ENCODE measurements at regions not wholly inside any gene's neighbourhood (a gene's known extent, or its start where the extent isn't known, plus 50 kb on each side); places are given as distances from the start of the nearest gene placed in this dataset.

DNA sequence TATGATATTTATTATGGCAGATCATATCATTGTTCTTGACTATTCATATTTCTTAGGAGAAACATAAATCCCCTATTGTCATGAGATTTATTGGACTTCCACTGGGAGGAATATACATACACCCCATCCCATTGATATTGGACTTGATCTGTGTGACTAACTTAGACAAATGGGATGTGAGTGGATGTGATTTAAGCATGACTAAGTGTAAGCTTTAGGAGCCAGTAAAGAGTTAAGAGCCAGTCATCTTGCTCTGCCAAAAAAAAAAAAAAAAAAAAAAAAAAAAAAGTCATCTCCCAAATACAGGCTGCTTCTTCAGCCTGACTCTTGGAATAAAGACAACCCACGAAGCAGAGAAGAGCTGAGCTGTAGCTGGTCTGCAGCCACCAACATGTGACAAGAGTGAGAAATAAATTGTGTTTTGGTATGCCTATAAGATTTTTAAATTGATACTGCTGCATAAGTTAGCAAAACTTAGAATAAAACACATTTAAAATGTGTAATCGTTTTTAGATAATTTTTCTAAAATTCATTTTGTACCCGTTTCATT lies 595.0 kb upstream of the LRRC4C start:
- Histone ChIP-seq H4K20me1 (ENCODE audit: insufficient read depth) (no peaks in the 10 kb centered on the region), H3K27me3 (ENCODE audit: insufficient read depth, low read depth, low read length) (no peaks in the 10 kb centered on the region), H3K9me2 (ENCODE audit: insufficient read depth, low read length) (no peaks in the 10 kb centered on the region), H2AFZ (ENCODE audit: low read depth, low read length) (no peak overlapping the region), H3K9me3 (ENCODE audit: low read length) (no peaks in the 10 kb centered on the region), H3K9ac (ENCODE audit: low read length) (no peak overlapping the region), H3K79me2 (replicated peaks; ENCODE audit: insufficient read depth, low read length) (no peaks in the 10 kb centered on the region), H3K4me2 (ENCODE audit: low read length) (no peak overlapping the region), H3K4me3 (ENCODE audit: low read length) (no peak overlapping the region), H3F3A (ENCODE audit: insufficient read depth, low read length, poor library complexity, severe bottlenecking) (no peaks in the 10 kb centered on the region), H3K27ac (ENCODE audit: low read length) (no peak overlapping the region), H3K36me3 (ENCODE audit: insufficient read depth, low read length) (no peaks in the 10 kb centered on the region)
- TF ChIP-seq SMC3 (conservative IDR thresholded peaks at IDR 0.05; ENCODE audit: poor library complexity) (no peak), EP300 (conservative IDR thresholded peaks at IDR 0.05; ENCODE audit: poor library complexity, severe bottlenecking) (no peak), RAD21 (conservative IDR thresholded peaks at IDR 0.05) (no peak), EZH2 (IDR thresholded peaks at IDR 0.05; ENCODE audit: borderline replicate concordance, insufficient read depth, low read length, poor library complexity, severe bottlenecking) (no peak), POLR2AphosphoS5 (IDR thresholded peaks at IDR 0.05) (no peak), MXI1 (conservative IDR thresholded peaks at IDR 0.05; ENCODE audit: poor library complexity, severe bottlenecking) (no peak), TAF1 (IDR thresholded peaks at IDR 0.05; ENCODE audit: low read depth) (no peak)
- TF ChIP-seq, protein P1, sequence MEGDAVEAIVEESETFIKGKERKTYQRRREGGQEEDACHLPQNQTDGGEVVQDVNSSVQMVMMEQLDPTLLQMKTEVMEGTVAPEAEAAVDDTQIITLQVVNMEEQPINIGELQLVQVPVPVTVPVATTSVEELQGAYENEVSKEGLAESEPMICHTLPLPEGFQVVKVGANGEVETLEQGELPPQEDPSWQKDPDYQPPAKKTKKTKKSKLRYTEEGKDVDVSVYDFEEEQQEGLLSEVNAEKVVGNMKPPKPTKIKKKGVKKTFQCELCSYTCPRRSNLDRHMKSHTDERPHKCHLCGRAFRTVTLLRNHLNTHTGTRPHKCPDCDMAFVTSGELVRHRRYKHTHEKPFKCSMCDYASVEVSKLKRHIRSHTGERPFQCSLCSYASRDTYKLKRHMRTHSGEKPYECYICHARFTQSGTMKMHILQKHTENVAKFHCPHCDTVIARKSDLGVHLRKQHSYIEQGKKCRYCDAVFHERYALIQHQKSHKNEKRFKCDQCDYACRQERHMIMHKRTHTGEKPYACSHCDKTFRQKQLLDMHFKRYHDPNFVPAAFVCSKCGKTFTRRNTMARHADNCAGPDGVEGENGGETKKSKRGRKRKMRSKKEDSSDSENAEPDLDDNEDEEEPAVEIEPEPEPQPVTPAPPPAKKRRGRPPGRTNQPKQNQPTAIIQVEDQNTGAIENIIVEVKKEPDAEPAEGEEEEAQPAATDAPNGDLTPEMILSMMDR (IDR thresholded peaks at IDR 0.05; ENCODE audit: poor library complexity, severe bottlenecking): no peak
- TF ChIP-seq, protein P2, sequence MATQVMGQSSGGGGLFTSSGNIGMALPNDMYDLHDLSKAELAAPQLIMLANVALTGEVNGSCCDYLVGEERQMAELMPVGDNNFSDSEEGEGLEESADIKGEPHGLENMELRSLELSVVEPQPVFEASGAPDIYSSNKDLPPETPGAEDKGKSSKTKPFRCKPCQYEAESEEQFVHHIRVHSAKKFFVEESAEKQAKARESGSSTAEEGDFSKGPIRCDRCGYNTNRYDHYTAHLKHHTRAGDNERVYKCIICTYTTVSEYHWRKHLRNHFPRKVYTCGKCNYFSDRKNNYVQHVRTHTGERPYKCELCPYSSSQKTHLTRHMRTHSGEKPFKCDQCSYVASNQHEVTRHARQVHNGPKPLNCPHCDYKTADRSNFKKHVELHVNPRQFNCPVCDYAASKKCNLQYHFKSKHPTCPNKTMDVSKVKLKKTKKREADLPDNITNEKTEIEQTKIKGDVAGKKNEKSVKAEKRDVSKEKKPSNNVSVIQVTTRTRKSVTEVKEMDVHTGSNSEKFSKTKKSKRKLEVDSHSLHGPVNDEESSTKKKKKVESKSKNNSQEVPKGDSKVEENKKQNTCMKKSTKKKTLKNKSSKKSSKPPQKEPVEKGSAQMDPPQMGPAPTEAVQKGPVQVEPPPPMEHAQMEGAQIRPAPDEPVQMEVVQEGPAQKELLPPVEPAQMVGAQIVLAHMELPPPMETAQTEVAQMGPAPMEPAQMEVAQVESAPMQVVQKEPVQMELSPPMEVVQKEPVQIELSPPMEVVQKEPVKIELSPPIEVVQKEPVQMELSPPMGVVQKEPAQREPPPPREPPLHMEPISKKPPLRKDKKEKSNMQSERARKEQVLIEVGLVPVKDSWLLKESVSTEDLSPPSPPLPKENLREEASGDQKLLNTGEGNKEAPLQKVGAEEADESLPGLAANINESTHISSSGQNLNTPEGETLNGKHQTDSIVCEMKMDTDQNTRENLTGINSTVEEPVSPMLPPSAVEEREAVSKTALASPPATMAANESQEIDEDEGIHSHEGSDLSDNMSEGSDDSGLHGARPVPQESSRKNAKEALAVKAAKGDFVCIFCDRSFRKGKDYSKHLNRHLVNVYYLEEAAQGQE (IDR thresholded peaks at IDR 0.05; ENCODE audit: borderline replicate concordance): no peak

DNA sequence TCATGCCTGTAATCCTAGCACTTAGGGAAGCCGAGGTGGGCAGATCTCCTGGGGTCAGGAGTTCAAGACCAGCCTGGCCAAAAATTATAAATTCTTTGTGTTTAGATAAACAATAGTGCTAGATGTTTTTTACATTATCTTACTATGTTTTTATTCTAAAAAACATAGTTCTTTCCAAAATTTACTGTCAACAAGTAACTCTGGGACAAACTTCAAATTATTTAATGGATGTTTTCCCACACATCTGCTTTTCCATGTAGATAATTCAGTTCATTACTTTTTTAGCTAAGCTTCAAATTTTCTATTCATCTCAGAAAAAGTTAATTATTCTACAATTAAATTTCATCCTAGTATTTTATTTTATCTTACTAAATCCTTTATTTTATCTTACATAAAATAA lies 596.2 kb upstream of the LRRC4C start:
- Histone ChIP-seq H3K9me2 (ENCODE audit: insufficient read depth, low read length) (no peaks in the 10 kb centered on the region), H3K9ac (ENCODE audit: low read length) (no peak overlapping the region), H4K20me1 (ENCODE audit: insufficient read depth) (no peaks in the 10 kb centered on the region), H3K27me3 (ENCODE audit: insufficient read depth, low read depth, low read length) (no peaks in the 10 kb centered on the region), H3K27ac (ENCODE audit: low read length) (no peak overlapping the region), H3K79me2 (replicated peaks; ENCODE audit: insufficient read depth, low read length) (no peaks in the 10 kb centered on the region), H3K36me3 (ENCODE audit: insufficient read depth, low read length) (no peaks in the 10 kb centered on the region), H3K9me3 (ENCODE audit: low read length) (no peaks in the 10 kb centered on the region), H3K4me3 (ENCODE audit: low read length) (no peak overlapping the region), H2AFZ (ENCODE audit: low read depth, low read length) (no peak overlapping the region), H3F3A (ENCODE audit: insufficient read depth, low read length, poor library complexity, severe bottlenecking) (no peaks in the 10 kb centered on the region), H3K4me2 (ENCODE audit: low read length) (no peak overlapping the region)
- TF ChIP-seq RAD21 (conservative IDR thresholded peaks at IDR 0.05) (no peak), TAF1 (IDR thresholded peaks at IDR 0.05; ENCODE audit: low read depth) (no peak), SMC3 (conservative IDR thresholded peaks at IDR 0.05; ENCODE audit: poor library complexity) (no peak), MXI1 (conservative IDR thresholded peaks at IDR 0.05; ENCODE audit: poor library complexity, severe bottlenecking) (no peak), EZH2 (IDR thresholded peaks at IDR 0.05; ENCODE audit: borderline replicate concordance, insufficient read depth, low read length, poor library complexity, severe bottlenecking) (no peak), EP300 (conservative IDR thresholded peaks at IDR 0.05; ENCODE audit: poor library complexity, severe bottlenecking) (no peak), POLR2AphosphoS5 (IDR thresholded peaks at IDR 0.05) (no peak)
- TF ChIP-seq, protein P1 (IDR thresholded peaks at IDR 0.05; ENCODE audit: poor library complexity, severe bottlenecking): no peak
- TF ChIP-seq, protein P2 (IDR thresholded peaks at IDR 0.05; ENCODE audit: borderline replicate concordance): no peak
